Stimulated activated CD4-positive, alpha-beta T cell treated with anti-CD3 and anti-CD28 coated beads, Interleukin-12 subunit alpha, Interleukin-12 subunit beta, amount 100 ng/mL, for 24 hours (primary cell): ENCODE measurements at regions not wholly inside any gene's neighbourhood (a gene's known extent, or its start where the extent isn't known, plus 50 kb on each side); places are given as distances from the start of the nearest gene placed in this dataset.
"Not testable (repeated sequence)": the region's sequence is repeated elsewhere in the genome, so short reads cannot be mapped to it uniquely, and the experiment has no call there.

ENCODE experiments used
- DNase-seq, 2 experiments: peaks; one replicate each; pipeline ENCODE4 v3.0.0-alpha.2; 2020; ENCODE audit warnings: low read depth in 2 of 2

GRCh38 chr9:18032636-18033035, 441.3 kb upstream of the ADAMTSL1 start:
- DNase-seq: no peak

GRCh38 chr9:18036422-18037187, 437.3 kb upstream of the ADAMTSL1 start:
- DNase-seq: no peak

GRCh38 chr9:18037981-18038380, 436.0 kb upstream of the ADAMTSL1 start:
- no peak for DNase-seq

- DNase-seq: no peak
Measured at GRCh38 chr9:18040327-18040726, 433.6 kb upstream of the ADAMTSL1 start.

- DNase-seq: no peak
Measured at GRCh38 chr9:18043978-18044377, 430.0 kb upstream of the ADAMTSL1 start.

- no peak for DNase-seq
Measured at GRCh38 chr9:18045326-18045725, 428.6 kb upstream of the ADAMTSL1 start.

- no peak for DNase-seq
Measured at GRCh38 chr9:18046068-18046467, 427.9 kb upstream of the ADAMTSL1 start.

- no peak for DNase-seq
Measured at GRCh38 chr9:18051638-18052037, 422.3 kb upstream of the ADAMTSL1 start.

- no peak for DNase-seq
Measured at GRCh38 chr9:18052060-18052459, 421.9 kb upstream of the ADAMTSL1 start.

- no peak for DNase-seq
Measured at GRCh38 chr9:18056269-18056992, 417.5 kb upstream of the ADAMTSL1 start.

- DNase-seq: no peak
Measured at GRCh38 chr9:18056993-18057369, 417.0 kb upstream of the ADAMTSL1 start.

- DNase-seq: no peak
Measured at GRCh38 chr9:18058564-18059442, 415.1 kb upstream of the ADAMTSL1 start.

GRCh38 chr9:18059447-18059846, 414.5 kb upstream of the ADAMTSL1 start:
- no peak for DNase-seq

GRCh38 chr9:18060269-18060934, 413.6 kb upstream of the ADAMTSL1 start:
- DNase-seq: no peak

GRCh38 chr9:18061332-18061731, 412.6 kb upstream of the ADAMTSL1 start:
- no peak for DNase-seq

GRCh38 chr9:18061856-18062255, 412.1 kb upstream of the ADAMTSL1 start:
- no peak for DNase-seq

GRCh38 chr9:18063856-18064390, 410.0 kb upstream of the ADAMTSL1 start:
- DNase-seq: no peak

- DNase-seq: not testable (repeated sequence)
Measured at GRCh38 chr9:18066608-18067007, 407.3 kb upstream of the ADAMTSL1 start.

GRCh38 chr9:18067548-18068120, 406.3 kb upstream of the ADAMTSL1 start:
- no peak for DNase-seq

GRCh38 chr9:18068900-18069299, 405.1 kb upstream of the ADAMTSL1 start:
- no peak for DNase-seq

GRCh38 chr9:18071651-18072060, 402.3 kb upstream of the ADAMTSL1 start:
- DNase-seq: no peak
